SH-SY5Y (cell line): ENCODE measurements at regions not wholly inside any gene's neighbourhood (a gene's known extent, or its start where the extent isn't known, plus 50 kb on each side); places are given as distances from the start of the nearest gene placed in this dataset.

ENCODE experiments used
- GATA2 ChIP-seq: IDR thresholded peaks from 2 replicates; pipeline ENCODE4 v1.6.1; 2011; ENCODE audit warnings: mild to moderate bottlenecking, low read depth, low read length
- GATA3 ChIP-seq: IDR thresholded peaks from 2 replicates; pipeline ENCODE4 v1.6.1; 2011; ENCODE audit warnings: low read depth, mild to moderate bottlenecking, low read length, moderate library complexity

GRCh38 chr12:107557026-107557425 is 128.6 kb upstream of the PWP1 start:
- TF ChIP-seq GATA2 (no peak), GATA3 (no peak)
